NCI-H2107 treated with DMSO at 0.1 percent for 48 hours (cell line): ENCODE measurements at regions not wholly inside any gene's neighbourhood (a gene's known extent, or its start where the extent isn't known, plus 50 kb on each side); places are given as distances from the start of the nearest gene placed in this dataset.

ENCODE experiments used
- DNase-seq: peaks from one replicate; lab custom pipeline; 2025; ENCODE audit not compliant: unreplicated experiment; lab: John Stamatoyannopoulos, UW

- DNase-seq: no peak
These were observed 163.6 kb downstream of the HGF start for GRCh38 chr7:81606078-81606863.

- DNase-seq: no peak
These were observed 164.4 kb downstream of the HGF start for GRCh38 chr7:81605493-81605892.

GRCh38 chr7:81604808-81605174 is 165.1 kb downstream of the HGF start:
- DNase-seq: no peak

GRCh38 chr7:81604075-81604807 is 165.6 kb downstream of the HGF start:
- no peak for DNase-seq

- DNase-seq: no peak
These were observed 169.2 kb downstream of the HGF start for GRCh38 chr7:81600608-81601007.

GRCh38 chr7:81598951-81599350 is 170.9 kb downstream of the HGF start:
- no peak for DNase-seq

GRCh38 chr7:81594767-81595166 is 175.1 kb downstream of the HGF start:
- DNase-seq: no peak

GRCh38 chr7:81590131-81590530 is 179.7 kb downstream of the HGF start:
- no peak for DNase-seq

- DNase-seq: no peak
These were observed 185.2 kb downstream of the HGF start for GRCh38 chr7:81584667-81585066.

GRCh38 chr7:81583882-81584533 is 185.8 kb downstream of the HGF start:
- no peak for DNase-seq

- DNase-seq: no peak
These were observed 186.8 kb downstream of the HGF start for GRCh38 chr7:81583090-81583489.

GRCh38 chr7:81577642-81578340 is 192.1 kb downstream of the HGF start:
- DNase-seq: no peak

GRCh38 chr7:81574723-81575326 is 195.0 kb downstream of the HGF start:
- DNase-seq: no peak

GRCh38 chr7:81573932-81574331 is 195.9 kb downstream of the HGF start:
- no peak for DNase-seq

- DNase-seq: no peak
These were observed 196.7 kb downstream of the HGF start for GRCh38 chr7:81573128-81573527.

- DNase-seq: no peak
These were observed 207.3 kb downstream of the HGF start for GRCh38 chr7:81562581-81562980.

- DNase-seq: no peak
These were observed 209.1 kb downstream of the HGF start for GRCh38 chr7:81560708-81561107.

GRCh38 chr7:81549484-81550016 is 220.3 kb downstream of the HGF start:
- no peak for DNase-seq

GRCh38 chr7:81534996-81535395 is 234.9 kb downstream of the HGF start:
- DNase-seq: no peak

GRCh38 chr7:81534446-81534845 is 235.4 kb downstream of the HGF start:
- DNase-seq: no peak

- no peak for DNase-seq
These were observed 235.9 kb downstream of the HGF start for GRCh38 chr7:81533931-81534330.
